Daoy (cell line): ENCODE measurements at regions not wholly inside any gene's neighbourhood (a gene's known extent, or its start where the extent isn't known, plus 50 kb on each side); places are given as distances from the start of the nearest gene placed in this dataset.

Source experiments
- DNase-seq: peaks from one replicate; pipeline ENCODE4 v3.0.0-alpha.2; 2015; ENCODE audit warnings: low read depth

GRCh38 chr6:28696167-28696566 is 170.5 kb downstream of the GPX5 start:
- peak; percentile 65 for DNase-seq

- DNase-seq: no peak
Measured at GRCh38 chr6:28696682-28697081, 171.0 kb downstream of the GPX5 start.

GRCh38 chr6:28707387-28708282 is 182.0 kb downstream of the GPX5 start:
- no peak for DNase-seq

- DNase-seq: peak; percentile 68
Measured at GRCh38 chr6:28709478-28710349, 184.0 kb downstream of the GPX5 start.

DNA sequence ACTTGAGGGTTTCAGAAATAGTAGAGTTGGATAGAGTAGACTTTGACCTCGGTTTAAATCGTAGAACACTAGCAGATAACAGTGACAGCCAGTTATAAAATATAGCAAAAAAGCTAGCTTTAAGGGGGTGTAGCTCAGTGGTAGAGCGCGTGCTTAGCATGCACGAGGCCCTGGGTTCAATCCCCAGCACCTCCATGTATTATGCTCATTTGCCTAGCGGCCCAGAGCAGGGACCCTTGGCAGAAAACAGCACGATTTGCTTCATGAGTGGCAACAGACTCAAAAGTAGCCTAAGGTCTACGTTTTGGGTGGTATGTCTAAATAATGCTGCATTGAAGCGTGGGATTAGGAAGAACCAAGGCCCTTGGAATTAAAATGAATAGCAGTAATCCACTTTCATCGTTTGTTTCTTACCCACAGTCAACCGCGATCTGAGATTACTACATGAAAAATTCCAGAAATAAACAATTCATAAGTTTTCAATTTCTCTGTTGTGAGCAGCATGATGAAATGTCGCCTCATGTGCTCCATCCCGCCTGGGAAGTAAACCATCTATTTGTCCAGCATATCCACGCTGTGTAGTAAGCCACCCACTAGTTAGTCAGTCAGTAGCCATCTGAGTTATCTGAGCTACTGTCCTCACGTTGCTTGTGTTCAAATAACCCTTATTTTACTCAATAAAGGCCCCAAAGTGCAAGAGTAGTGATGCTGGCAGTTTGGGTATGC is 184.9 kb downstream of the GPX5 start:
- DNase-seq: peak; percentile 94

DNA sequence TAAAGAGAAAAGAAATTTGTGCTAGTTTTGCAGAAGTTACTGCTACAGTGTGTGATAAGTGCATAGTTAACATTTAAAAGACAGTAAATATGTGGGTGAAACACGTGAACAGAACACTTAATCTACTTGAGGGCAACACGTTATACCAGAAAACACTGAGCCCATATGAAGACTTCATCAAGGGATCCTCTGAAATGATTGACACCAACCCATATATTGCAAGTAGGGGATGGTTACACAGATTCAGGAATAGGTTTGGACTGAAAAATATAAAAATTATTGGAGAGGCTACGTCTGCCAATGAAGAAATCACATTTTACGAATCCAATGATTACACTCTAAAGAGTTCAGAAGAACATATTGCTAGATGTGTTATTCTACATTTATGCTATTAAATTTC is 185.6 kb downstream of the GPX5 start:
- no peak for DNase-seq

DNA sequence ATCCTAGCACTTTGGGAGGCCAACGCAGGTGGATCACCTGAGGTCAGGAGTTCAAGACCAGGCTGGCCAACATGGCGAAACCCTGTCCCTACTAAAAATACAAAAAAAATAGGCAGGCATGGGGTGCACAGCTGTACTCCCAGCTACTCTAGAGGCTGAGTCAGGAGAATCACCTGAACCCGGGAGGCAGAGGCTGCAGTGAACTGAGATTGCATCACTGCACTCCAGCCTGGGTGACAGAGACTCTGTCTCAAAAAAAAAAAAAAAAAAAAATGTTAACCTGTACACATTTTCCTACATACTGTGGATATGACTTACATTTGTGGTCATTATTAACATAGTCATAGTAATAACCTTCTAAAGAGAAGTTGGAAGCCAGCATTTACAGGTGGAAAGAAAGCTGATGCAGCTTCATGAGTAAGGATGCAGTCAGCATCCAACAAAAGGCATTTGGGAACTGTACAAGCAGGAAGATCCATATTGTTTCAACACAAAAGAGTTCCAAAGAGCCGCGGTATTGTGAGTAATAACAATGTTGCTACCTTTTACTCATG is 186.2 kb downstream of the GPX5 start:
- DNase-seq: no peak

DNA sequence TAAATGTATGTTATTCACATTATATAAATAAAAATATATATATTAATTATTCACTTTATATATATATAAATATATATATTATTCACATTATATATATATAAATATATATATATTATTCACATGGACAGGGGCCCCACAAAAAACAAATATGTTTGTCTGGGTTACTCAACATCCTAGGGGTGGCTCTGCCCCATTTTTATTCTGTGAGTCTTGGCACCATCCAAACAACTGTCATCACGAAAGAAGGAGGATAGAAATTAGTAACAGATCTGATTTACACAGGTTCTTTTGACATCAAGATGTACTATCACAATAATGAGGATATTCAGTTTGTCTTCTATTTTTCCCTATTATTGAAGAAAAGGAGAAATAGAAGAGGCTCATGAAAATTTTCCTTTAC is 187.3 kb downstream of the GPX5 start:
- no peak for DNase-seq

DNA sequence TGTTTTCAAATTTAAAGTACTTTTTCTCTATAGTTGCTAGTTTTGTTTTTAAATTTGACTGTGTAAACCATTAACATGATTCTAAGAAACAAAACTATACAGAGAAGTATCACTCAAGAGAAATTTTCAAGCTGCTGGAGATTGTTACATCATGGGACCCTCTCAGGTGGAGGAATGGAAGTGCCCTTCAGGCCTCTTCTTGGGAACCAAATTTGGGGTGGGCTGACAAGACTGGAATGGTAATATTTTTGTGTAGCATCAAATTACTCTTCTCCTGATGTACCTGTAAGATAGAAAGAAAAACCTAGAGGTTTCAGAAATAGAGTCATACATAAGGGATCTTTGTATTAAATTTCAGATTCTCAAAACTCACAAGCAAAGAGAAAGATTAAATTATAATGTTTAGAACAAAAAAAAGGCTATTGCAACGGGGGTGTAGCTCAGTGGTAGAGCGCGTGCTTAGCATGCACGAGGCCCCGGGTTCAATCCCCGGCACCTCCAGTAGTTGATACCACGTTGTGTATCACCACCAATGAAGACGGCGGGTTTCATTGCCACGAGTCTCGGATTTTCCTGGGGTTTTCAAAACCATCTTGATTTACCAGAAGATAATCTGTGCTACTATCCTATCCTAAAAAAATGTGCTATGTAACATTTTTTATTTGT is 193.7 kb downstream of the GPX5 start:
- peak; percentile 88 for DNase-seq

DNA sequence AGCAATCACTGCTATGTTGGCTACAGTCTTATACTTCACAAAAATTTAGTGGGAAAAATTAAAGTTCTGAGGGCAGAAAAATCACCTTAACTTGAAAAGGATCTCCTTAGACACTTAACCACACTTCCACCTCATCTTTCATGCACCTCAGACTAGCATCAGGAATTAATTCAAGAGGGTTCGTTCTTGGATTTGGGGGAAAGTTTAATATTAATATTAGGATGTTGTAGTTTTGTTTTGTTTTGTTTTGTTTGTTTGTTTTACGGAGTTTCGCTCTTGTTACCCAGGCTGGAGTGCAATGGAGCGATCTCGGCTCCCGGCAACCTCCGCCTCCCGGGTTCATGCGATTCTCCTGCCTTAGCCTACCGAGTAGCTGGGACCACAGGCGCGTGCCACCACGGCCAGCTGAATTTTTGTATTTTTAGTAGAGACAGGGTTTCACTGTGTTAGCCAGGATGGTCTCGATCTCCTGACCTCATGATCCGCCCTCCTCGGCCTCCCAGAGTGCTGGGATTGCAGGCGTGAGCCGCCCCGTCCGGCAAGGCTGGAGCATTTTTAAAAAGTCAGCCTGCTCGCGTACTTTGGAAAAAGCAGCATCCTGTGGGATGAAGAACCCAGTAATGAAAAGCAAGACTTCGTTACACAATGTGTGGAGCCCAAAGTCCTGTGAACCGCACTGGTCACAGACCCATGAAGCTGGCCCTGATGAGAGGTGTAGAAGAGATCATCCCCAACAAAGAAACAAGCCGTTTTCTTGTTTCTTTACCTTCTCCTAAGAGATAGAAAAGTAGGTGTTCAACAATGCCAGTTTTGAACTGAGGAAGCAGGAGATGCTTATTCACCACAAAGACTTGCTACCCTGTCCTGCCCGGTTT is 194.9 kb downstream of the GPX5 start:
- peak; percentile 56 for DNase-seq

DNA sequence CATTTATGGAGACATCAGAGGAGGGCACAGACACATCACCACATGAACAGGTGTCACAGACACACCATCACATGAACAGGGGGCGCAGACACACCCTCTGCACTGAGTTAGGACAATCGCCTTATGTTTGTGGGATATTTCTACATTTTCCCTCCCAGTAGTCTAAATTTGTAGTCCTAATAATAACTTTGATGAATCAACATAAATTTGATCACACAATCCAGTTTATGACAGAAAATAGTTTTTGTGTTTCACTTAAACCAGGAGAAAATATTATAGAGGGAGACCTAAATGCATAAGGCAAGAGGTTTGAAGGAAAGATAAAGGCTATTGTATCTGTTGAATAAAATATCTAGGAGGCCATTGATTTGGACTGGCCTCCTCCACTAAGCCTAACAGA is 195.7 kb downstream of the GPX5 start:
- DNase-seq: no peak

- DNase-seq: no peak
Measured at GRCh38 chr6:28724395-28724794, 198.7 kb downstream of the GPX5 start.

DNA sequence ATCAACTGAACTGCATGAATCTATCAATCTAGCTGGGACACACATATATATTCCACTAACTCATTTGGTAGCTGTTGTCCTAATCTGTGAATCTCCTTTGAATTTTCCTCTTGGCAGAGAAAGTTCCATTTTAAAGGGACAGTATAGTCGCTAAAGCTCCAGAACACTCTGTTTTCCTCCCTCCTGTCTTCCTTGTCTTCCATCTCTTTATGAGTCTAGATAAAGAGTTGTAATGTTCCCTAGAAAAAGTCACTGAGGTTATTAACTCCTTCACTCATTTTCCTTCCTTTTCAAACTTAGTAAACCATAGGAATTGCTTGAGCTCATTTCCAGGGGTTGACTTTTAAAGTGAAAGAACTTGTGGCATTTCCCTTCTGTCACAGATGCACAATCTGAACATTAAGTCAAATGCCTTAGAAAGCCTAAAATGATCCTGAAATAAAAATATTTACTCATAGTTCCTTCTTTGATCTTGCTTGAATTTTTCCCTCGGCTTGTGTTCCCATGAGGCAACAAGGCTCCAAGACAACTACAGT is 198.4 kb downstream of the TRIM27 start:
- DNase-seq: no peak

DNA sequence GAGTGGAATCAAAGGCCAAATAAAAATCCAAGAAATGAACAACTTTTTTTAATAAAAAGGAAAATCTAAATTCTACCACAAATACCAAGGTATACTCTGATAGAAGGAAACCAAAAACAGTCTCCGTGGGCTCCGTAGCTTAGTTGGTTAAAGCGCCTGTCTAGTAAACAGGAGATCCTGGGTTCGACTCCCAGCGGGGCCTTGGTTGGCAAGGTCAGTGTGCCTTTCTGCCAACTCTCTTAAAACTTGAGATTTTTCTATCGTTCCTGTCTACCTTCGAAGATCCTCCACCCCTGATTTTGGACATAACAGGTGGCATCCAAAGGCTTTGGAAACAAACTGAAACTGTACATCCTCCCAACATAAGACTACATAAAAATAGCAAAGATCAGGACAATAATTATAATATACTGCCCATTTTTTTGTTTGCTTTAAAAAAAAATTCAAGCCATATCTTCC is 197.9 kb downstream of the TRIM27 start:
- peak; percentile 88 for DNase-seq

DNA sequence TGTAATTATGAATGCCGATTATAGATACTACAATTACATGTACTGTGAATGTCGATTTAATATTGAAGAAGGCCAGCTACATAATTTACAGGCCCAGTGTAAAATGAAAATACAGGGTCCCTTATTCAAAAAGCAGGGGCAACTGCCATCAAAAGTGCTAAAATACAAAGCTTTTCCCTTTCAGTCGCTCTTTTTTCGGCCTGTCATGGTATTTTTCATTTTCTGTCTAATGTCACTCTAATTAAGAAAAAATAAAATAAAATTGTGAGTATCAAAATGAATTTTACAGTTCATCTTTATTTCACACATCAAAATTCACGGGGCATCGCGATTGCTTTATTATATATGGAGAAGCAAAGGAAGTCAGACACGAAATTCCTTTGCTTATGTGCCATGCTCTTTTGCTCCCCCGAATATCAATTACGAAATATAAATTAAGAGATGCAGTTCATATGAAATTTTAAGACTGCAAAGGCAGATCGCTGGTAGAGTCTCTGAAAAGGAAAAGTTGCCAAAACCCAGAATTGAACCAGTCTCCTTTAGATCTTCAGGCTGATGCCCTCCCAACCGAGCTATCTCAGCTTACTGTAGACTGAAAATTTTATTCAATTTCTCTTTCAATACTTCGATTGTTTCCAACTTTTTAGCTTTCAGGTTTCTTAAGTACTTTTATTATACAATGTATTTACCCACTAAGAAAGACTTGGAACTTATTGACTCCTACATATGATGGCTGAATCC is 197.0 kb downstream of the TRIM27 start:
- DNase-seq: no peak

- DNase-seq: no peak
Measured at GRCh38 chr6:28727559-28728211, 196.1 kb downstream of the TRIM27 start.

GRCh38 chr6:28729501-28730402 is 194.0 kb downstream of the TRIM27 start:
- DNase-seq: no peak

- DNase-seq: no peak
Measured at GRCh38 chr6:28732052-28732451, 191.7 kb downstream of the TRIM27 start.
